ENCODE measurements at regions not wholly inside any gene's neighbourhood (a gene's known extent, or its start where the extent isn't known, plus 50 kb on each side); places are given as distances from the start of the nearest gene placed in this dataset.
"Not testable (repeated sequence)": the region's sequence is repeated elsewhere in the genome, so short reads cannot be mapped to it uniquely, and the experiment has no call there.

DNA sequence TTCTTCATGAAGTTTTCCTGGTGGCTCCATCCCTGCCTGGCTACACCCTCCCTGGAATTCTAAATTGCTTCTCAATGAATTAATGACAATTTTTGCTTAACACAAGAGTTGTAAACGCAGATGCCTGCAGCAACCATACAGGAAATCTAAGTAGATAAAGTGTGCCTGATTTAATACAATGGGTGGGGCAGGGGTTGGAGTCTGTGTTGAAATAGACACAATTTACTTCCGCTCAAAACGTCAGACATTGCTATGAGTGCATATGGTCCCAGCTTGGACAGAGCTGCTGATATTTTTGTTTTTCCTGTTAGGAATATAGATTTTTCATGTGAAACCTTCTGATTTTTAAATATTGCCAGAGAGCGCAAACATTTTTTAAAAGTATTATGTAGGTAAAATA is 1235.0 kb upstream of the SORCS1 start:
- DNase-seq, result no peak

DNA sequence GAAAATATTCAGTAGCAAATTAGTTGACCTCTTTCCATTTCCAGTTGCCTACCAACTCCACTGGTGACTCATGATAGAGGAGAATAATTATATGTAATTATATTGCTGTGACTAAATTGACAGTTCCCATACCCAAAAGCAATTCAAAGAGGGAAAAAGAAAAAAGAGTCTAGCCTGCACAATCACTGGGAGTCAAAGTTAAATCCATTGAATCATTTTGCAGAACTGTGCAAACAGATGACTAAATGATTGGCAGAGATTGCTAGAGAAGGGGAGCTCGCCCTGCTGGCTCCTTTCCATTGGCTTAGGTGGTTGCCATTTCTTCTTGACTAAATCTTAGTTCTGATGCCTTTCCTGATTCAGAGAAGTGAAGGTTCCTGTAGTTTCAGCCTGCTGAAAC is 1228.6 kb upstream of the SORCS1 start:
- peak; percentile 11 for DNase-seq

DNA sequence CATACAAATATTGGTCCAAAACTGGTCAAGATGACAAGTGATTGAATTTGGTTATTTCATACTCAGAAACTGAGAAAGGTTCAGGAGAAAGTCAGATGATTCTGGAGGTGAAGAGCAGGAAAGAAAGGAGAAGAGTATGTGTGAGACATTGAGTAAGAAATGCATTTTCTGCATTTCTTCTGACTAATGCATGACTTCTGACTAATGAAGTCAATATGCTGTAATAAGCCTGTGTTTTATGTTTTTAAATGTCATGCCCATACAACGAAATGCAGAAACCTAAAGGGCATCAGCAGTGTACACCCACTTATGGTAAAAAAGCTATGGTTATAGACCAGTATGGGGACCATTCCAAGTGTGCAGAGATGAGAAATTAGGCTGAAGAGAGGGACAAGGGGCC is 1227.8 kb upstream of the SORCS1 start:
- DNase-seq, result no peak

DNA sequence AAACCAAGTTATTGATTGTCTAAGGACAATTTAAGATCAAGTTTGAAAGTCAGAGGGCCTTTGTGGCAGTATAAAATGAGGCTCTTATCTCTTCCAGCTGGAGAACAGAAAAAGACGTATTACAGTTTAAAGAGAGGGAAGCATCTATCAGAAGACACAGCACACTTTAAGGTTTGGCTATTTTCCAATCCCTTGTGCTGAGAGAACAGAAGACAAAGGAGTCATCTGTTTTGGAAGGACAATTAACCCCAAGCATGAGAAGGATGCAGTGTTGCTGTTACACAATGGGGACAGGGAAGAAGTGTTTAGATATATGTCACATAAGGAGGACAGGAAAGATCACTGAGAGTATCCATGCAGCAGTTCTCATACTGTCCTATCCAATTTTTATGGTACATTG is 1224.2 kb upstream of the SORCS1 start:
- no peak for DNase-seq

DNA sequence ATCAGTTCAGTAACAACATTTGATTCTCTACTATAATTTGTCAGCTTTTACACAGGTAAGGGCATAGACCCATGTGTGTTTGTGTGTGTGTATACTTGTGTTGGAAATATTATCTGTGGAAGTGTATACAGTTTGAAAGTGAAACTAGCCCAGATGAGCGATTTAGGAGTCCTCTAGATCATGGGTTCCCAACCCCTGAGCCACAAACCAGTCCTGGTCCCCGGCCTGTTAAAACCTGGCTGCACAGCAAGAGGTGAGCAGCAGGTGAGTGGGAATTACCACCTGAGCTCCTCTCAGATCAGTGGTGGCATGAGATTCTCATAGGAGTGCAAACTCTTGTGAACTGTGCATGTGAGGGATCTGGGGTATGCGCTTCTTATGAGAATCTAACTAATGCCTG is 1221.5 kb upstream of the SORCS1 start:
- DNase-seq, result no peak

DNA sequence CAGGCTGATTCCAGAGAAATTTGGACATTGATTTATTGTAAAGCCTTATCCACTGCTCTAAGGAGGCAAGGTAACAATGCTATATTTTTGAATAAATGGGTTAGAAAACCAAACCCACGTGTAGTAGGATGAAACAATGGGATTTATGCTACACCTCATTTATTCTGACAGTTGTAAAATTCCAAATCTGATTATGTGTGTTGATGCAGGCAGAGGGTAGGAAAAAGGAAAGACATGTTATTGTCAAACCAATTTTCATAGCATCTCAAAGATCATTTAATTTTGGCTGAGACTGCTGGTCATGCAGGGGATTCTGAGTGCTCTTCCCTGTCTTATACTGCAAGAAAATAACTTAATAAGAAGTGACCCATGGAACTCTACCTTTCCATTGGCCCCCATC is 1219.9 kb upstream of the SORCS1 start:
- no peak for DNase-seq

DNA sequence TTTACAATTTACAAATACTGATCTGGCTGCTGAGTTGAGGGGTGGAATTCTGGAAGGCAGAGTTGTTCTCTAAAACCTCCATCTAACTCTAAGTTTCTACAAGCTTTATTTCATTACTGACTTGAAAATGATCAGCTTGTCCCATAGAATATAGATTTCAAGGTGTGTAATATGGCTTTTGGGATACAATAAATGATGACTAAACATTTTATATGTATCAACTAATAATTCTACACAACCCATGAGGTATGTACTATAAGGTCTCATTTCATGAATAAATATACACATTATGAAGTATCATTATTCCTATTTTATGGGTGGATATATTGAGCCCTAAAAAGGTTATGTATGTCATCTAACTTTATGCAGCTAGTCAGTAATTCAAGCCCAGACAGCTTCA is 1214.3 kb upstream of the SORCS1 start:
- DNase-seq, result no peak

DNA sequence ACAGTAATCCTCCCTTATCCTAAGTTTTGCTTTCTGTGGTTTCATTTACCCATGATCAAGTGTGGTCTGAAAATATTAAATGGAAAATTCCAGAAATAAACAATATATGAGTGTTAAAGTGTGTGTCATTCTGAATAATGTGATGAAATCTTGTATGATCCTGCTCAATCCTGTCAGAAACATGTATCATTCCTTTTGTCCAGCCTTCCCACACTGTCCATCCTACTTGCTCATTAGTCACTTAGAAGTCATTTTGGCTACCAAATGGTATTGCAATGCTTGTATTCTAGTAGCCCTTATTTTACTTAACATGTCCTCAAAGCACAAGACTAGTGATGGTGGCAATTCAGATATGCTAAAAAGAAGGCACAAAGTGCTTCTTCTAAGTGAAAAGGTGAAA is 1211.2 kb upstream of the SORCS1 start:
- no peak for DNase-seq

DNA sequence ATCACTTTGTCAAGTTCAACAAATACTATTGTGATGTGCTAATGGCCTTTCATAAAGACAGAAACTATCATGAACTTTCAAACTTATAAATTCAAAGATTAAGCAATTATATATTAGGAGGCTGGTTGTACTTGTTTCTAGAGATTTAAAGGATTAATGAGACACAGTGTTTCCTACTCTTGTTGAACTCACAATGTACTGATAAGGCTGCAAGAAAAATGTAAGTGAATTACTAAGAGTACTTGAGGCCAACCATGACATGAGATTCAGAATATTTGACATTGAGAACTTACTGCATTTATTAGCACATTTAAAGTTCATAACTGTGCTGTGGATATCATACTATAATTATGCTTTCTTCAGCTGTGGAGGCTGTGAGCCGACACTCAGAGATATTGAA is 1210.5 kb upstream of the SORCS1 start:
- DNase-seq, result no peak

DNA sequence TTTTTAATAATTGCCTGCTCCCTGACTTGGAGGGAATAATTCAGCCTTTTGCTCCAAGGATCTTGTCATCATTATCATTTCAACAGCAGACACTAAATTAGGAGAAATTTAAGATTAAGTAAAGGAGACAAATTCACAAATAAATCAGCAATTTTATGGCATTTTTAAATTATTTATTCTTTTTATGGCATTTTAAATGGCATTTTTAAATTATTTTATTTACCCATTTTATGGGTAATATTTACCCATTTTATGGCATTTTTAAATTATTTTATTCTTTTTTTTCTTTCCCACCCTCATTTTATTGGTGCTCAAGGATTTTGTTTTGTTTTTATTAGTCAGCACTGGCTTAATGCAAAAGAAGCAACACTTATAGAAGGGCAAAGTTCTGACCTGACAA is 1201.0 kb upstream of the SORCS1 start:
- DNase-seq, result no peak

DNA sequence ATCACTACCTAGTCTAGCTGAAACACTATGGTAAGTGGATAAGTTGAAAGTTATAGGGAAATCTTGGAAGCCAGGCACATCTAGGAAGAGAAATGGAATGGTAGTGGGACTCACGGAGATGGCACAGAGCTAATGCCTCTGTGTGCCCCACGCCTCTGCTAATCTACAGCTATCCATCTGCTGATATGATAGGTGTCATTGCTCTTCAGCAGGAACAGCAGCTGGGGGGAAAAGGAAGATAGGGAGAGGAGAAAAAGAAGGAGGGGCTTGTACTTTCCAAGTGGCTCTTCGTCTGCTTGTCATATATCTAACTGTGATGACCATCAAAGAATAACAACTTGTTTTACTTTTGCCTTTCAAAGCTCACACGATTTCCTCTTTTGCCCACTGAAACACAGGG is 1199.1 kb upstream of the SORCS1 start:
- no peak for DNase-seq

DNA sequence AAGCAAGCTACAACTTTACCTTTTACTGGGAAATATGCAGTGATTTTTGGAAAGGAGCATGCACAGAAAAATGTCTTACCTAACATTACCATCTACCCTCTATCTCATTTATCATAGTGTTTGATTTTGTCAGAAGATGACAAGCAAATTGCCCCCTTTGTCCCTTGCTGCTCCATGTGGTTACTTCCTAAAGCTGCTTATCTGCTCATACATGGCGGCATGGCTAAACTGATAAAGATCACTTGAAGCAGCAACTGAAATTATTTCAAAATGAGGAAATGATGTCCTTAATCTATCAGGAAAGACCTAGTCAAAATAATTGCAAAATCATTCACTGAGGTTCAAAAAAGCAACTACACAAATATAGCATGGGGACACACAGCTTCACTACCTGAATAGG is 1198.5 kb upstream of the SORCS1 start:
- DNase-seq, result no peak

DNA sequence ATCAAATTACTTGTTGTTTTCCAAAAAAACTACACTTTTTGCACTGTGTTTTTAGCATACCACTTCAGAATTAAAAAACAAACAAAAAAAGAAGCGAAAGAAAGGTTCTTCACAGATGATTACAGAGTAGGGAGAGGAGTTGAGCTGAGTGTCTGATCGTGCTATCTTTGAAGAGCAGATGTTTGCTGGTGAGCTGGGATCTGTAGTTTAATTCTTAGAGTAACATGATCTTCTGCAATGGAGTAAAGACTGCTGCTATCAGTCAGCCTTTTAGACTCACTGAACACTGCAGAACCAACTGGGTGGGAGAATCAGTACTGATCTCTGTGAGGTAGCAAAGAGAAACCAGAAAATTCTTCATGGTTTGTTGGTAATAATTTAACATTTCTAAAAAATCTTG is 1197.8 kb upstream of the SORCS1 start:
- no peak for DNase-seq

DNA sequence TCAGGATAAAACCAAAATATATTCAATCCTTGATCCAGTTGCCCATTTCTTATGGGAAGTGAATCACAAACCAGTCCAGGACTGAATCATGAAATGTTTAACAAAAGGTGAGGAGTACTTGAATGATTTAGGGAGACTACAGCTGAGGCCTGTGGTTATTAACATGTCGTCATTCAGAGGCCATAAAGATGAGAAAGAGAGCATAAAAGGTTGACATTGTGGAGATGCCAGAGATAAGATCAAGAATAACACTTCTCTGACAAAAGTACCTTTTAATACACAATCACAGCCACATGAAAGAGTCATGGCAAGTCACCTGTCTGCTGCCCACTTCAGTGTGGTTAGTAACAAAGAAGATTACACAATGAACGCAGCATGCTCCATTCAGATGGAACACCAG is 1195.7 kb upstream of the SORCS1 start:
- DNase-seq, result no peak

DNA sequence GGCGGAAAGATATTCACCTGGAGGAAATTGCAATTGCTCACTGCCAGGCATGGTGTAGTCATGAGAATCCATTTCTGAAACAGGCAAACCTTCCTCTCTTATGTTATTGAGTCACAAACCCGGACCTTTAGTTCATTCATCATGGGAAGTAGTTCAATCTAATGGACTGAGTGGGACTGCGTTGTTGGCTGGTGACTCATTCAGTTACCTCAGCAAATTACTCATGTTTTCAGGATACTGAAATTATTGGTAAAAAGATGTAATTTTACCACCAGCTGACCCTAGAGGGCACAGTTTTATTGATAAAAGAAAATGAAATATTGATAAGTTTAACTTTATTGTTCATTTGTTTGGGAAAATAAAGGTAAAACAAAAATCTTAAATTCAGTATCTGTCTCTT is 1194.4 kb upstream of the SORCS1 start:
- no peak for DNase-seq

DNA sequence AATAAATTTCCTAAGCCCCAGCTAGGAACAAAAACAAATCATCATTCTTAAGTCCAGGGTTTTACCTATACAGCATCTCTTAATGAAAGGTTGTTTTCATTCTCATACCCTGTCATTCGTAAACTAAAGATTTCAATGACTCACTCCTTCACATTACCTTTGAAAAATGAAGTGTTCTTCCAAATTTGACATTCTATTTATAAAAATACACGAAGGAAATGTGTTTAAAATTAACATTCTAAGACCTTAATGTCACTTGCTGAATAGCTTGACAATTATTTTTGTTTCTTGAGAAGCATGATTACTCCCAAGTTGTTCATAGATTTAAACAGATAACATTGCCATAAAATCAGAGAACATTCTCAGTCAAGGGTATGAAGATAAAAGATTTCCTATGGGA is 1188.3 kb upstream of the SORCS1 start:
- DNase-seq, result no peak

DNA sequence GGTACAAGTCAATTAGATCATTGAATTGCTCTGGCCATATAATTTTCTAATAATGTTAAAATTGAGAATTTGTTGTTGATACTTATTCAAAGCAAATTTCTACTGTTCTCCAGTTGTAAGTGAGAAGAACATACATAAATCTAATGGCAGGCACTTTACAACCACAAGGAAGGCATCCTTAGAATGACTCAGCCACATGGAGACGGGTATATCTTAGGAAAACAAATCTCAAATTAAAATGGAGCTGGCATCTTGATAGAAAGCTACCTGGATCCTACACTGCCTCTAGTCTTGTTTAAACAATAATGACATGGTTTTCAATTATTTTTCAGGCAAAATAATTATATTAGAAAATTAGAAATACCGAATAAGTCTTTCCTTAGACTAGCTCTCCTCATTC is 1183.7 kb upstream of the SORCS1 start:
- no peak for DNase-seq

DNA sequence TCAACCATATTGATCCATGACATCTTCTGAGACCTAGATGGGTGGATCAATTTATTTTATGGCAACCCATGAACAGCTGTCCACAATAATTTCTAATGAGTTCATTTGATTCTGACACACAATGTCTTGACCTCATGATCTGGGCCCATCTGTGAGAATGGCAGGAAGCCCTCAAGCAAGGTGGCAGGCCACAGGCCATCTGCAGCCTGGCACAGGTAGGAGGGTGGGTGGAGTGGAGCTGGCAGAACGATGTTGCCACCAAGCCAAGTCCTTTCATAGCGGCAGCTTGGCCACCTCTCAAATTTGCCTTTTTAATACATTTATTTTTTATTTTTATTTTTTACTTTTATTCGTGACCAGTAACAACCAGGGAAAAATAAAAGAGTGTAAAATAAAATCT is 1181.6 kb upstream of the SORCS1 start:
- no peak for DNase-seq

DNA sequence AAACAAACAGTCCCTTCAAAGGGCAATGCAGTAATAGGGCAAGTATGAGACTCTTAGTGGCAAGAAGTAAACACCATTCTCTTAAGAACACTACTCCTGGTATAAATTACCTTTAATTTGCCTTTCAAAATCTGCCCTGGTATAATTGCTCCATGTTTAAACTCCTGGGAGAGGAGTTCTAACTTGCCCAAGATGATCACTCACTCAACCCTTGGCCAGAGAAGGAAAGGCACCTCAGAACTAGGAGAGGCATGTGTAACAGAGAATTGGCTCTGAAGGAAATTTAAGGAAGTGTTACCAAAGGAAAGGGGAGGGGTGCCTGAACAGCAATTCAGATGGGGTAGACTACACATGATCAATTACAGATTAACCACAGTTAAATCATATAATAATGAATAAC is 1173.6 kb upstream of the SORCS1 start:
- no peak for DNase-seq

DNA sequence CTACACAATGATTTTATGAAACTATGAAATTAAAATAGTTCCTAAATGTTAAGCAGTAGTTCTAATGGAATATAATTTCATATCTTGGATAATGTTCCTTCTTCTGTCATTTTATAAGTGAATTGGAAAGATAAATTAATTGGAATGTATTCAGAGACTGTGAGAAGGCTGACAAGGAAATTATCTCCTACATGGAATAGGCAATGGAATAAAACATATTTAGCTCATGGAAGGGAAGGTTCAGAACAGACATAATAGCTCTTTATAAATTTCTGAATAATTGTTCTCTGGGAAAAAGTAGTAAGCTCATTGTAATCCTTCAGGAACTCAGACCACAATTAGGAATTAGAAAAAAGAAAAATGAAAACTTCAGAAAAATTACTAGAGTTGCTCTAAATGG is 1172.3 kb upstream of the SORCS1 start:
- no peak for DNase-seq

DNA sequence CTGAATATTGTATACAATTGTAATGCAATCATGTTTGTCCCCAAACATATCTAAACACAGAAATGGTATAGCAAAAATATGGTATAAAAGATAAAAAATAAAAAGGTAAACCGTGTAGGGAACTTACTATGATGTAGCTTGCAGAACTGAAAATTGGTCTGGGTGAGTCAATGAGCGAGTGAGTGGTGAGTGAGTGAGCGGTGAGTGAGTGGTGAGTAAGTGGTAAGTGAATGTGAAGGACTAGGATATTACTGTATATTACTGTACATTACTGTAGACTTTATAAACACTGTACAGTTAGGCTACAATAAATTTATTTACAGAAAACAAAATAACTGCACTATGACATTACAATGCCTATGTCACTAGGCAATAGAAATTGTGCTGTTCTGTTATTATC is 1163.2 kb upstream of the SORCS1 start:
- DNase-seq, result no peak

DNA sequence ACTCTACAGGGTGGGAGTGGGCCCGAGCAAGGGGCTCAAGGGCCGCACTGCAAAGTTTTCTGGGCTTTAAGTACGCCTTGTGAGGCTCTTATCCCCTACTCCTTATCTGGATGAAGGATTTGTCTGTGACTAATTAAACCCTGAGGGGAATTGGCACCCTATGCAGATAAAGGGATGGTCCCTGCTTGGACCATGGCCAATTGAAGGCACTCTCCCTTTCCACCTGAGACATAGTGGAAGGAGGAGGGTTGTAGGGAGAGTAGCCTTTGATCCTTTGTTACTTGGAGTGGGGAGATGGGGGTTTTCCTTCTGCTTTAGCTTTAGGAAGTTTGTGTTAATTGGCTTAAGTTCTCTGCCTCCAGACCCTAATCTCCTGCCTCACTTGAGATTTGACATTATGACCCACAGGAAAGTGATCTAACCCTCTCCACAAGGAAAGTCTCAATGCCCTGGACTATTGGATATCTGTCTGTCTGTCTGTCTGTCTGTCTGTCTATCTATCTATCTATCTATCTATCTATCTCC is 1158.8 kb upstream of the SORCS1 start:
- no peak for DNase-seq

DNA sequence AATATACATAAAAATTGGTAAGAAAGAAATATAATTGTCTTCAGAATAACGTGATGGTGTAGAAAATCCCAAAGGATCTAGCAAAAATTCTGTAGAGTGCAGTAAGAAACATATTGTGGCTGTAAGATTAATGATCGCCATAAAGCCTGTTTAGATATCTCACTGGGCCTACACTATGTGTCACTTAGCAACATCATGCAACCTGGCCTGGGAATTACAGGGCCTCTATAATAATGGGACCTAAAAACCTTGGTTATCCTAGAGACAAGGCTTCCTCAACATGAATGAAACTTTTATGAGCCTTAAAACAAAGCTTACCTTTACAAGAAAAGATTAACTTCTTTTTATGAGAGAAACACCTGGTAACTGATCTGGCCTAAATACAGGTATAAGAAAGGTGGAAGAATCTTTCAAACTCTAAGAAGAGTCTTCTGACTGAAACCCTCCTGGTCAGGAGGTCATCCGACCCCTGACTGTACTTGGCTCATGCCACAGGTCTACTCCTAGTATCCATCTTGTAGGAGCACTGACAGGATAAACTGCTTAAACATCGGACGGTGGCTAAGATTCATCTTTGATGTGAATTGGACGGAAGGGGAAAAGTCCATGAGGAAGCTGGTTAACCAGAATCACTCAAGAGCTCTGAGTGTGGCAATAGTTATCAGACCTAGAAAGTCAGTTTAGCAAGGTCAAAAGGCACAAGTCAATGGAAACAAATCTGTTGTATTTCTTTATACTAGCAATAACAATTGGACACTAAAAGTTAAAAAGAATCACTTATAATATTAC is 1155.1 kb upstream of the SORCS1 start:
- DNase-seq, result no peak

DNA sequence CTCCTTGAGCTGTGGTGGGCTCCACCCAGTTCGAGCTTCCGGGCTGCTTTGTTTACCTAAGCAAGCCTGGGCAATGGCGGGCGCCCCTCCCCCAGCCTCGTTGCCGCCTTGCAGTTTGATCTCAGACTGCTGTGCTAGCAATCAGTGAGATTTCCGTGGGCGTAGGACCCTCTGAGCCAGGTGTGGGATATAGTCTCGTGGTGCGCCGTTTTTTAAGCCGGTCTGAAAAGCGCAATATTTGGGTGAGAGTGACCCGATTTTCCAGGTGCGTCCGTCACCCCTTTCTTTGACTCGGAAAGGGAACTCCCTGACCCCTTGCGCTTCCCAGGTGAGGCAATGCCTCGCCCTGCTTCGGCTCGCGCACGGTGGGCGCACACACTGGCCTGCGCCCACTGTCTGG is 1151.1 kb upstream of the SORCS1 start:
- not testable (repeated sequence) for DNase-seq

DNA sequence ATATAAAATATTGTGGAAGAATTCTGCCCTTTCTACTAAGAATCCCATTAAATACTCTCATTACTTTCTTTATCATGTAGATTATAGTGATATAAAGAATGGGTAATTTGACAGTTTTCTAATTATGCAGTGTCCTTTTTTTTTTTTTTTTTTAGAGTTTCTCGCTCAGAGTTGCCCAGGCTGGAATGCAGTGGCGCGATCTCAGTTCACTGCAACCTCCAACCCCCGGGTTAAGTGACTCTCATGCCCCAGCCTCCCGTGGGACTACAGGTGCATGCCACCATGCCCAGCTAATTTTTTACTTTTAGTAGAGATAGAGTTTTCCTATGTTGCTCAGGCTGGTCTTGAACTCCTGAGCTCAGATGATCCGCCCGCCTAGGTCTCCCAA is 1143.4 kb upstream of the SORCS1 start:
- DNase-seq, result no peak
